ENCODE measurements at regions not wholly inside any gene's neighbourhood (a gene's known extent, or its start where the extent isn't known, plus 50 kb on each side); places are given as distances from the start of the nearest gene placed in this dataset.
A peak's percentile ranks its signal among the peaks of the same experiment; 100 is the strongest.

- Histone ChIP-seq H3K4me3 (no peak overlapping the region), H3K27ac (no peak overlapping the region), H3K27me3 (no peaks in the 10 kb centered on the region), H3K4me1 (no peaks in the 10 kb centered on the region), H3K36me3 (no peaks in the 10 kb centered on the region), H3K9me3 (peaks cover 0 to 15% (median 0%) of the 10 kb centered on the region in 4 donors)
- no peak for TF ChIP-seq CTCF (IDR thresholded peaks at IDR 0.05)
- no peak for TF ChIP-seq EP300 (IDR thresholded peaks at IDR 0.05)
- TF ChIP-seq POLR2A (IDR thresholded peaks at IDR 0.05): no peak
- WGBS, 2 donors: 68 to 69% methylated on average over 3 of the region's 3 CpGs
- no peak for DNase-seq (ENCODE audit: low spot score in 2 of 2)
Measured at GRCh38 chr2:129810521-129810920, 168.9 kb upstream of the RAB6C start.

GRCh38 chr2:129812071-129812470 lies 167.4 kb upstream of the RAB6C start:
- H3K36me3 ChIP-seq: peaks cover 0 to 4% (median 0%) of the 10 kb centered on the region in 3 donors
- 53 to 57% methylated on average over 3 to 4 of the region's 4 CpGs for WGBS, 2 donors
- DNase-seq (ENCODE audit: low spot score in 2 of 2): peak in 1 of 2 donors; percentile 71
- peaks cover 0 to 30% (median 0%) of the 10 kb centered on the region in 4 donors for H3K9me3 ChIP-seq
- no peak overlapping the region for H3K4me3 ChIP-seq
- no peak for TF ChIP-seq CTCF (IDR thresholded peaks at IDR 0.05)
- TF ChIP-seq EP300 (IDR thresholded peaks at IDR 0.05): peak in 1 of 2 donors; percentile 59
- no peaks in the 10 kb centered on the region for H3K27me3 ChIP-seq
- no peaks in the 10 kb centered on the region for H3K4me1 ChIP-seq
- no peak overlapping the region for H3K27ac ChIP-seq

- TF ChIP-seq CTCF (IDR thresholded peaks at IDR 0.05): no peak
- TF ChIP-seq EP300 (IDR thresholded peaks at IDR 0.05): no peak
- no peaks in the 10 kb centered on the region for H3K4me1 ChIP-seq
- H3K9me3 ChIP-seq: peaks cover 0 to 31% (median 0%) of the 10 kb centered on the region in 4 donors
- H3K36me3 ChIP-seq: peaks cover 0 to 6% (median 0%) of the 10 kb centered on the region in 3 donors
- no peak for DNase-seq (ENCODE audit: low spot score in 2 of 2)
- H3K27me3 ChIP-seq: no peaks in the 10 kb centered on the region
- no peak overlapping the region for H3K27ac ChIP-seq
- H3K4me3 ChIP-seq: no peak overlapping the region
- 74 to 83% methylated on average over 3 of the region's 3 CpGs for WGBS, 2 donors
Measured at GRCh38 chr2:129812654-129813053, 166.8 kb upstream of the RAB6C start.

- TF ChIP-seq CTCF (IDR thresholded peaks at IDR 0.05) (no peak), EP300 (IDR thresholded peaks at IDR 0.05) (no peak), POLR2A (IDR thresholded peaks at IDR 0.05) (no peak)
- no peak for DNase-seq (ENCODE audit: low spot score in 2 of 2)
- Histone ChIP-seq H3K4me3 (no peak overlapping the region), H3K4me1 (no peaks in the 10 kb centered on the region), H3K36me3 (peaks cover 0 to 6% (median 0%) of the 10 kb centered on the region in 3 donors), H3K27ac (no peak overlapping the region), H3K9me3 (peaks cover 0 to 31% (median 0%) of the 10 kb centered on the region in 4 donors), H3K27me3 (no peaks in the 10 kb centered on the region)
- WGBS, 2 donors: 81 to 88% methylated on average over 4 of the region's 4 CpGs
Measured at GRCh38 chr2:129813404-129813803, 166.1 kb upstream of the RAB6C start.

- WGBS, 2 donors: 86 to 89% methylated on average over 16 of the region's 16 CpGs
- Histone ChIP-seq H3K9me3 (peaks cover 0 to 31% (median 0%) of the 10 kb centered on the region in 4 donors), H3K27ac (no peak overlapping the region), H3K27me3 (no peaks in the 10 kb centered on the region), H3K36me3 (peaks cover 0 to 6% (median 0%) of the 10 kb centered on the region in 3 donors), H3K4me3 (no peak overlapping the region), H3K4me1 (no peaks in the 10 kb centered on the region)
- DNase-seq (ENCODE audit: low spot score in 2 of 2): no peak
- TF ChIP-seq POLR2A (IDR thresholded peaks at IDR 0.05) (no peak), EP300 (IDR thresholded peaks at IDR 0.05) (no peak), CTCF (IDR thresholded peaks at IDR 0.05) (no peak)
Measured at GRCh38 chr2:129816813-129817574, 162.5 kb upstream of the RAB6C start.
